GM12872 (cell line): ENCODE measurements at regions not wholly inside any gene's neighbourhood (a gene's known extent, or its start where the extent isn't known, plus 50 kb on each side); places are given as distances from the start of the nearest gene placed in this dataset.

Experiments used
- CTCF ChIP-seq: IDR thresholded peaks from 3 replicates; pipeline ENCODE4 v1.5.1; 2011; ENCODE audit warnings: low read depth, mild to moderate bottlenecking, low read length, moderate library complexity; ENCODE audit not compliant: insufficient read depth

DNA sequence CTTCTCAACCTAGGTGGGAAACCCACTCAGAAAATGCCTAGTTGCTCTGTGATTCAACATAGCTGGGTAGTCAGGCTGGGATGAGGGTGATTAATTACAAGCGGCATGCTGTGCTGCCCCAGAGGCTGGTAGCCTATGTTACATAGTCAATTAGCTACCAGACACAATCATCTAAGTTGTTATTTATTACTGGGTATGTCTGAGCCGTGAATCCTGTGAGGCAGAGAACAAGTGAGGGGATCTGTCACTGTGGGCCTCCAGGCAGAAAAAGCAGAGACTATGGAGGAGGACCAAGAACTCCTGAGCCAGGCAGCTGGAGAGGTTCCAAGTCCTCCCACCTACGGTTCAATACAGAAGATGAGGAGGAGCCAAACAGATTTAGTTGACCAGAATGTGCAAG is 186.6 kb upstream of the BDNF start:
- no peak for TF ChIP-seq CTCF

GRCh38 chr11:27882066-27882697 is 181.9 kb upstream of the BDNF start:
- TF ChIP-seq CTCF, result no peak

DNA sequence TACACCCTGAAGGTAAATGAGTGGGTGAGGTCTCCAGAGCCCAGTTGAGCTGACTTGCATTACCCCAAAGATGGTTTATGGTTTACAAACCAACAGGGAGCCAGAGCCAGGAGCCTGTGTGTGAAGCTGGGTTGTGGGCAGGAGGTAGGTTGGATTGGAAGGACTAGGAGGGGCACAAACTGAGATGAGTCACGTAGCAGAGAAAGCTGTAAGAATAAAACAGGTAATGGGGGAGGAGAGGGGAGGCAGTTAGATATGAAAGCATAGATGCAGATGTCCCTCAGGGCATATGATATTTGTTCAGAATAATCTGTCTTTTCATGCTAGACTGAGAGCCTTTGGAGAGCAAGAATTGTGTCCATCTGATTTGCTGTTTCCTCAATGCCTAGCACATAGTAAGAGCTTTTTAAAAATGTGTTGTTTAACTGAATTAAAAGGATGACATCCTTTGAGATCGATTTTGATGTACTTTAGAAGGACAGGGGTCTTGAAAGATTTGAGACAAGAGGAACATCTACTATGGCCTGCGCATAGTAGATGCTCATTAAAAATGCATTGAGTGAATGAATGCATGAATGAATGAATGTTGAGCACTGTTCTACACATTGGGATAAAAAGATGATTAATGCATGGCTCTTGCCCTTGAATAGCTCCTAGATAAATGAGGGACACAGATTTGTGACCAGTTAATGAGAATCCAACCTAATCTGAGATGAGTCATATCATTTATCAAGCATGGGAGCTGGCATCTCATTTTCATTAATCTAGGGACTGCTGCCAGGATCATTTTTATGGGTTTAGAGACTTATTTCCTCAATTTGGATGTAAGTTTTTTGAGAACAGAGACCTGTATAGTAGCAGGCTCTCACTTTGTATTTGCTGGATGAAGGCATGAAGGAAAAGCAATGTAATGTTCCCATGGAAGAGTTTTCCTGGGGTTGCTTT is 175.8 kb upstream of the BDNF start:
- no peak for TF ChIP-seq CTCF

DNA sequence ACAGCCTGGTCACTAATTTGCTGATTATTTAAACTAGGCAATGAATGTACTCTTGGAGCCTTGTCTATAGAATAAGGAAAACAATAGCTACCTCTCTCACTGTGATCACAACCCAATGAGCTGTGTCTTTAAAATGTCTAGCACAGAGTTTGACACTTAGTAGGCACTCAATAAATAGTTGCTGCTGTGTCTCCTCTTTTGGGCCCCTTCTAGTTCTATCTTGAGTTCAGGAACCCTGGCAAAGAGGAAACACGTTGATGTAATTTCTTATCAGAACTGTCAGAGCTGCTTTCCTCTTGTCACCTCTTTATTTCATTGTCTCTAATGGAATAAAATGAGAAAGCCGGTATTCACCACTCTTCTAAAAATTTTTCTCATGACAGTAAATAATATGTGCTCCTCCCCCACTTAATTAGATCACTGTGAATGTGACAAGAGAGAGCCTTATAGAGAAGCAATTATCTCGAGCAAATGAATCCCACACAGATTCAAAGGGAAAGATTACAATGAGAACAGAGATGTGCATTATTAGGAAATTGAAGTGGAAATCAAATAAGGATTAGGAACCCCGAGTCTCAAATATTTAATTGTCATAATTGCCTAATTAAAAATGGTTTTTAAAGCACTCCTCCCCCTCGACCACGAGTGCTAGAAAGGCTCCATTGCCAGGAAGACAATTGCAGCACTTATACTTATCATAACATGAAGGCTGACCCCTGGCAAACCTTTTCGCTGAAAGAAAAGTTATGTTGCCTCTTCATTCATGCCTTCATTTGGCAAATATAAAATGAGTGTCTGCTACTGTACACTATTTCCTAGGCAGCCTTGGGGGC is 175.0 kb upstream of the BDNF start:
- TF ChIP-seq CTCF, result no peak

DNA sequence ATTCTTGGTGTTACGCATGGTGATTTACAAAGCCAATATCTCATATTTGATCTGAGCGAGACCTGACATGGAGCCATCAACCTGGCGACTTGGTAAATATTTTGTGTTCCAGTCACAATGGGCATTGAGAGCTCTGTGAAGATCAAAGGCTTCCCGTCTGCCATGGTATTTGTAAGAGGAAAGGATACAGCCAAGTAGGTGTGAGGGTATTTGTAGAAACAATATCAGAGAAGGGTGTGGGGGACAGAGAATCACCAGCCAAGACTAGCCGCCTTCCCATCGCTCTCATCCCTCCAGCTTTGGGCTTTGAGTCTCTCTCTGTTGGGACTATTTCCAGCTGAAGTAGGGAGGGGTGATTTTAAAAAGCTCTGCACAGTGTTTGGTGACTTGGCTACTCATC is 173.4 kb upstream of the BDNF start:
- no peak for TF ChIP-seq CTCF

DNA sequence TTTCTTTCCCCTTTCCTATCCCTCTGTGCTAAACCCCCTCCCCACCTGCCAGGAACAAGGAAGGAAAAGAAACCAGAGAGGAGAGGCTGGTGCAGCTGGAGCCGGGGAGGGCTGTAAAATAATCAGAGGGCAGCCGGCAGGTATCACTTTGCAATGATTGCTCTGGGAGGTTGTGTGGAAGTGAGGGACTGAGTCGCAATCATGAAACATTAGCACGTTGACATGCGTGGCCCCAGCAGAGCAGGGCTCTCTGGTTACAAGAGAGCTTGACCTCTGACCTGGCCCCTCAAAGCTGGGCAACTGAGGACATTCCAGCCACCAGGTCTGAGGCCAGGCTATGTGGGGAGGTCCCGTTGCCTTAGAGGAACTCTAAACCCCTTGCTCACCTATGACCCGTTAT is 170.8 kb upstream of the BDNF start:
- TF ChIP-seq CTCF, result no peak

DNA sequence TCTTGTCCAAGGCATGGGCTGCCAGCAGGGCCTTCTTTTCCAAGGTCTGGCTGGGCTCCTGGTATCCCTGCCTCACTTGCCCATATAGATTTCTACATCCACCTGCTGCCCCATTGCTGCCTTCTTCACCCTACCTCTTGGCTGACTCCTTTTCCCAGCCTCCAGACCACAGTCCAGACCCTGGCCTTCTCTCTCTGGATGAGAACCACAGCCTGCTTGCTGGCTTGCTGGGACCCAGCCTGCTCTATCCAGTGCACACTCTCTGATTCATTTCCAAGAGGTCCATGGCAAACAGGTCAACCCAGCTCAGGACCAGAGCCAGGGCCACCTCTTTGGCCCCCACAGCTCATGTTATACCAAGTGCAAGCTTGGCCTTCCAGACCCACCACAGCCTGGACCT is 169.4 kb upstream of the BDNF start:
- TF ChIP-seq CTCF, result no peak
